Activated naive CD4-positive, alpha-beta T cell treated with anti-CD3 and anti-CD28 coated beads for 36 hours (primary cell): ENCODE measurements at regions not wholly inside any gene's neighbourhood (a gene's known extent, or its start where the extent isn't known, plus 50 kb on each side); places are given as distances from the start of the nearest gene placed in this dataset.

Experiments used
- CTCF ChIA-PET: fragments of 350-600 bp; sonication (Branson Sonifier 250); formaldehyde crosslinking; loops from one replicate; lab custom pipeline; 2021; ENCODE audit warnings: antibody characterized with exemption; lab: Charles Lee
- DNase-seq: peaks from one replicate; pipeline ENCODE4 v3.0.0-alpha.2; 2020
- H3K27ac Mint-ChIP-seq: one replicate; pipeline ENCODE4 v1.8.0; 2021; ENCODE audit warnings: mild to moderate bottlenecking, mixed read lengths
- H3K27me3 Mint-ChIP-seq: one replicate; pipeline ENCODE4 v1.8.0; 2021; ENCODE audit warnings: low read depth, mixed read lengths
- H3K36me3 Mint-ChIP-seq: one replicate; pipeline ENCODE4 v1.8.0; 2021; ENCODE audit warnings: low read depth, mixed read lengths
- H3K4me1 Mint-ChIP-seq: one replicate; pipeline ENCODE4 v1.8.0; 2021; ENCODE audit warnings: low read depth, mixed read lengths
- H3K4me3 Mint-ChIP-seq: one replicate; pipeline ENCODE4 v1.8.0; 2021; ENCODE audit warnings: mild to moderate bottlenecking, moderate library complexity, mixed read lengths
- H3K9me3 Mint-ChIP-seq: one replicate; pipeline ENCODE4 v1.8.0; 2021; ENCODE audit warnings: mixed read lengths
- intact Hi-C: fragments of 100-400 bp; cut with micrococcal nuclease; formaldehyde crosslinking; loops from one replicate; pipeline ENCODE4 v1.15.1; 2023

DNA sequence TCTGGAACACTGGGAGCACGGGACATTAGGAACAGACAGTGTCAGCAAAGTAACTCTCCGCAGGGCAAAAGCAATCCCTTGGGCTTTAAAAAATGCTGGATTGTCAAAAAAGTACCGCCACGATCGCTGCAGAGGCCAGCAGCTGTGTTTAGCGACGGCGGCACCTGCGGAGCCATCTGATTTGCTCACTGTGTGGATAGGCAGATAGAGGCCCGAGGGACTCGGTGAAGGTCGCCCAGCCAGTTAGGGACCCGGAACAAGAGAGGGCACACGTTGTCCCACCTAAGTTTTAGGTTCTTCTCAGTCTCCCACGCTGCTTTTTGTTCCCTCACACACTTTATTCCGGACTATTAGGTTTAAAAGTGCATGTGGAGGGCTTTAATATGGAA lies 238.3 kb downstream of the TEX29 start:
- H3K36me3 Mint-ChIP-seq, result no peaks in the 10 kb centered on the region
- H3K4me3 Mint-ChIP-seq, result no peak overlapping the region
- no peaks in the 10 kb centered on the region for H3K9me3 Mint-ChIP-seq
- H3K27ac Mint-ChIP-seq, result no peak overlapping the region
- H3K27me3 Mint-ChIP-seq, result peaks cover 32% of the 10 kb centered on the region
- H3K4me1 Mint-ChIP-seq, result no peaks in the 10 kb centered on the region
- intact Hi-C loops, result no loop called here
- CTCF ChIA-PET, result no interaction called here
- no peak for DNase-seq

DNA sequence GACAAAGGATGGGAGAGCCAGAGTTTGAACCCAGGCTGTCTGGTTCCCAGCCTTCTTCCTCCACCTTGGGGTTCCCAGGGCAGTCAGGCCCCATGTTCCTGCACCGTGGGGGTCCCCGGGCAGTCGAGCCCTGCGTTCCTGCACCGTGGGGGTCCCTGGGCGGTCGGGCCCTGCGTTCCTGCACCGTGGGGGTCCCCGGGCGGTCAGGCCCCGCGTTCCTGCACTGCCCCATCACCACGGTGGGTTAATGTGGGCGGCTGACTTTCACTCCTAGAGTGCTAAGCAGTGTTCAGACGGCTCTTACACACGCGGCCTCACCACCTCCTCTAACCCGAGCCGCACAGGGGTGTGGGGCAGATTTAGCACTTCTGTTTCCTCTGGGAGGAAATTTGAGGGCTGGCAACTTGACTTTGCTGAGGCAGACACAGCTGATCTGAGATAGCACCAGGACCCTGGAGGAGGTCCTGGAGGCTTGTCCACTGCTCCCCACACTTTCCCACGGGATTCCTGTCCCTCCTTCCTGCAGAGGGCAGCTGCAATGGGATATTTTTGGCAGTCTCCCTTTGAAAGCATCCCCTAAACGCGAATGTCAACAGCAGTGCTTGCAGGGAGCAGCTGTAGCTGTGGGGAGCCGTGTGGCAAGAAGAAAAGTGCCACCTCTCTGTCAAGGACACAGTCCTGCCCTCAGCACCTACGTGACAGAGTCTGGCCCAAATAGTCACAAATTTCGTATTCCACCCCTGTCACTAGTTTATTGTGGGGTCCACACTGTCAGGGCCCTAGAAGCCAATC lies 239.4 kb downstream of the TEX29 start:
- Mint-ChIP-seq H3K9me3 (no peaks in the 10 kb centered on the region), H3K4me3 (no peak overlapping the region), H3K27me3 (peaks cover 34% of the 10 kb centered on the region), H3K36me3 (no peaks in the 10 kb centered on the region), H3K4me1 (no peaks in the 10 kb centered on the region), H3K27ac (no peak overlapping the region)
- no peak for DNase-seq
- intact Hi-C loops, result no loop called here
- CTCF ChIA-PET, result no interaction called here

DNA sequence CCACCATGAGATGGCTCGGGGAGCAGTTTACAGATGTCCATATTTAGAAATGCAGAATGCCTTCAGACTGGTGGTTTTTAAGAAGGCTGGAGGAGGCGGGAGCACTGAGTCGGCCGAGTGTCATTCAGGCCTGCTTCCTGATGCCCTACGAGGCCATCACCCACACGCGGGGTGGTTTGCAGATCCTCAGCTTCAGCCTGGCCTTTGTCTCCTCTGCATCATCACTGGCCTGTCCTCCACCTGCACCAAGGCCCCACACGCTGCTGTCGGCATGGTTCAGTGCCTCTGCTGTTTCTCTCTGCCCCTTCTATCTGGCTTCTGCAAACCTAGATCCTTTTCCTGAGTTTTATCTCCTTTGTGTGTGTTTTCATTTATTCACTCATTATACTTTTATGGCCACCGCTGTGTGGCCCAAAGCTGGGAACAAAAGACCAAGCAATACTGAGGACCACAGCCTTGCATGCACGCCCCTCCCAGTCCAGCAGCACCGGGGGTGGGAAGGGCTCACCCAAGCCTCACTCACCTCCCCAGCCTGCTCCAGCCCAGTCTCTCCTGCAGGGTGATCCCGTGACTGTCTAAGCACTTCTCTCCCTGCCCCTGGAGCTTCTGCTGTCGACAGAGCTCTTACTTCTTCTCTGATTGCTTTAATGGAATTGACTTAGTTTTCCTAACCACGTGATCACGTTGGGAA lies 240.8 kb downstream of the TEX29 start:
- H3K4me3 Mint-ChIP-seq, result no peak overlapping the region
- H3K9me3 Mint-ChIP-seq, result no peaks in the 10 kb centered on the region
- H3K27me3 Mint-ChIP-seq, result peaks cover 31% of the 10 kb centered on the region
- no peaks in the 10 kb centered on the region for H3K4me1 Mint-ChIP-seq
- intact Hi-C loops, result no loop called here
- H3K27ac Mint-ChIP-seq, result no peak overlapping the region
- DNase-seq, result no peak
- H3K36me3 Mint-ChIP-seq, result no peaks in the 10 kb centered on the region
- CTCF ChIA-PET, result no interaction called here

DNA sequence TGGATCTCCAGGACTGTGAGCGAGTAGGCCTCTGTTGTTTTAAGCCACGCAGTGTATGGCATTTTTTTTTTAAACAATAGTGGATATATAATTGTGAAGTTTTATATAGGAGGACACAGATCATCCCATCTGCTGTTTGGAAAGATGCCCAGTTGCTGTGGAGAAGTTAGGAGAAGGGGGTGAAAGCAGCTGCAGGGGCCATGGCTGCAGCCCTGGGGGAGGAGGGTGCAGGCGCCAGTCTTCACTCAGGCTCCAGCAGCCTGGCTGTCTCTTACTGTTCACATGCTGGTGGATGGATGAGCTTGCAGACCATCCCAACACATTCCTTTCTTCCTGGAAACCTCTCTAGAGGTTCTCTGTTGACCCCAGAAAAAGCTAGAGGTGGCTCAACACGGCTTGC lies 242.3 kb downstream of the TEX29 start:
- Mint-ChIP-seq H3K27ac (no peak overlapping the region), H3K4me1 (no peaks in the 10 kb centered on the region), H3K36me3 (no peaks in the 10 kb centered on the region), H3K9me3 (no peaks in the 10 kb centered on the region), H3K4me3 (no peak overlapping the region), H3K27me3 (peaks cover 26% of the 10 kb centered on the region)
- CTCF ChIA-PET, result no interaction called here
- no peak for DNase-seq
- intact Hi-C loops, result no loop called here

DNA sequence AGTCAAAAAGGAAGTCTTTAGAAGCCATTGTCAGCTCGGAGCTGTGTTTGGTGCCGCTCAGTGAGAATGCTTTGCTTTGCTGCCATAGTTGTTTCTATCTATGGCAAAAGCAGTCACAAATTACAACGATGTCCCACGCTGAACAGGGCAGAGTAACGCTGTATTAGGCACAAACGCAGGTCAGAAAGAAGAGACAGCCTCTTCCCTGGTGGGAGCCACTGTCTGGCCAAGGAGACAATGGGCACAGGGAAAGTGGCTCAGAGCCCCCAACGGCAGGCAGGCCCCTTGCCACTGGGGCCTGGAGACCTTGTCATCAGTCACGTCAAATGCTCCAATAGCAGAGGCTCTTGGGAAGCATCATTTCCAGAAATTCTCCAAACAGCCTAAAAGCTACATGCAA lies 244.2 kb downstream of the TEX29 start:
- H3K4me3 Mint-ChIP-seq, result no peak overlapping the region
- intact Hi-C loops, result no loop called here
- H3K9me3 Mint-ChIP-seq, result no peaks in the 10 kb centered on the region
- DNase-seq, result no peak
- H3K36me3 Mint-ChIP-seq, result no peaks in the 10 kb centered on the region
- no peaks in the 10 kb centered on the region for H3K4me1 Mint-ChIP-seq
- H3K27me3 Mint-ChIP-seq, result peaks cover 22% of the 10 kb centered on the region
- CTCF ChIA-PET, result no interaction called here
- H3K27ac Mint-ChIP-seq, result no peak overlapping the region

DNA sequence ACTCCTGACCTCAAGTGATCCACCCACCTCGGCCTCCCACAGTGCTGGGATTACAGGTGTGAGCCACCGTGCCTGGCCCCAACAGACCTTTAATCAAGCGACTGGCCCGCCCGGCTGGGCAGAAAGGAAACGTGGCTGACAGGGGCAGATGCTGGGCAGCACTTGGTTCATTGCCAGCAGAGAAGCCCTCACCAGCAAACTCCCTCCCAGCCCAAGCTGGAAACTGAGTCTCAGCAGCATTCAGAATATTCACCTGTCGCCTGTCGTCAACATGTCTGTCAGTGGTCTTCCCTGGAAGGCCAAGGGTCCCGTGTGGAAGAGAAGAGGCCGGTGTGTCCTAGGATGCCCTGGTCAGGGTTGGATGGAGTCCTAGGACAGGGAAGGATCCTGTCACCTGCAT lies 245.0 kb downstream of the TEX29 start:
- DNase-seq, result no peak
- no peaks in the 10 kb centered on the region for H3K36me3 Mint-ChIP-seq
- intact Hi-C loops, result no loop called here
- no peak overlapping the region for H3K4me3 Mint-ChIP-seq
- CTCF ChIA-PET, result no interaction called here
- H3K27ac Mint-ChIP-seq, result no peak overlapping the region
- no peaks in the 10 kb centered on the region for H3K9me3 Mint-ChIP-seq
- H3K4me1 Mint-ChIP-seq, result no peaks in the 10 kb centered on the region
- peaks cover 22% of the 10 kb centered on the region for H3K27me3 Mint-ChIP-seq

DNA sequence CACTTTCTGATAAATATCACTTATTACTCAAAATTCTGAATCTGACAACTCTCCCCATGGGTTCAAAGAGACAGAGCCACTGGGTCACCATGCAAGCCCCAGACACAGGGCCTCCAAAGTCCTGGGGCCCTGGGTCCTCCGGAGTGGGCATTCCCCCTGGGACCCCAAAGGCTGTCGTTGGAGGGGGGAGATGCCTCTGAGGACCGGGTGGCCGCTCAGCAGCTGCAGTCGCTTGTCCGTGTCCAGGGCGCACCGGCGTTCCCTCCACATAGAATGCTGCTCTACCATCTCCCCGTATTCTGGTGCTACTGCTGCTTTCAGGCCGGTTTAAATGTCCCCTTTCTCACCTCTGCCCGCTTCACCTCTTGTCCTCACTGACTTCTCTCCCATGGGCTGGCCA lies 246.1 kb downstream of the TEX29 start:
- no peak for DNase-seq
- no peaks in the 10 kb centered on the region for H3K36me3 Mint-ChIP-seq
- intact Hi-C loops, result no loop called here
- H3K4me3 Mint-ChIP-seq, result no peak overlapping the region
- no peak overlapping the region for H3K27ac Mint-ChIP-seq
- CTCF ChIA-PET, result no interaction called here
- H3K9me3 Mint-ChIP-seq, result no peaks in the 10 kb centered on the region
- H3K4me1 Mint-ChIP-seq, result no peaks in the 10 kb centered on the region
- H3K27me3 Mint-ChIP-seq, result peaks cover 18% of the 10 kb centered on the region

DNA sequence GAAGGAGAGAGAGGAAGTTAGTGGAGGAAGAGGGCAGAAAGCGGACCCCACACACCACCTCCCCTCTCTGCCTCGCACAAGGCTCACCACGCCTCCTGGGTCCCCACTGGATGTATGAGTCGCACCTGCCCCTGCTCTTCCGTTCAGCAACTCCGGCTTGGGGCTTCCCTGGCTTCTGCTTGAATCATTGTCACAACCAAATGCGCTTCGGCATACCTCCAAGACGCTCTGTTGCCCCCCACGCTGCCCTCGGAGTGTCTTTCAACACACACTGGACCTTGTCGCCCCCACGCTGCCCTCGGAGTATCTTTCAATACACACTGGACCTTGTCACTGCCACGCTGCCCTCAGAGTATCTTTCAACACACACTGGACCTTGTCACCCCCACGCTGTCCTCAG lies 247.2 kb downstream of the TEX29 start:
- H3K27ac Mint-ChIP-seq, result no peak overlapping the region
- intact Hi-C loops, result no loop called here
- CTCF ChIA-PET, result no interaction called here

DNA sequence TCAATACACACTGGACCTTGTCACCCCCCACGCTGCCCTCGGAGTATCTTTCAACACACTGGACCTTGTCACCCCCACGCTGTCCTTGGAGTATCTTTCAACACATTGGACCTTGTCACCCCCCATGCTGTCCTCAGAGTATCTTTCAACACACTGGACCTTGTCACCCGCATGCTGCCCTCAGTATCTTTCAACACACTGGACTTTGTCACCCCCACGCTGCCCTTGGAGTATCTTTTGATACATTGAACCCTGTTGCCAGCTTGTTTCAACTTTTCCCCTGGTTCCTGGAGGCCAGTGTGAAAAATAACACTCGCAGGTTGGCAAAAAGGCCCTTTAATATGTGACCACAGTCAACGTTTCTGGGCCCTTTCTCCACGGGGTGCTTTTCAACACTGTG lies 247.8 kb downstream of the TEX29 start:
- H3K4me3 Mint-ChIP-seq, result no peak overlapping the region
- intact Hi-C loops, result no loop called here
- no peak for DNase-seq
- H3K4me1 Mint-ChIP-seq, result no peaks in the 10 kb centered on the region
- no peak overlapping the region for H3K27ac Mint-ChIP-seq
- no peaks in the 10 kb centered on the region for H3K9me3 Mint-ChIP-seq
- CTCF ChIA-PET, result no interaction called here
- no peaks in the 10 kb centered on the region for H3K36me3 Mint-ChIP-seq
- peaks cover 7% of the 10 kb centered on the region for H3K27me3 Mint-ChIP-seq

More for the DNA sequence above, 247.2 kb downstream of the TEX29 start:
- Mint-ChIP-seq H3K9me3 (no peaks in the 10 kb centered on the region), H3K4me3 (no peak overlapping the region), H3K36me3 (no peaks in the 10 kb centered on the region), H3K27me3 (peaks cover 10% of the 10 kb centered on the region), H3K4me1 (no peaks in the 10 kb centered on the region)
- DNase-seq, result no peak

DNA sequence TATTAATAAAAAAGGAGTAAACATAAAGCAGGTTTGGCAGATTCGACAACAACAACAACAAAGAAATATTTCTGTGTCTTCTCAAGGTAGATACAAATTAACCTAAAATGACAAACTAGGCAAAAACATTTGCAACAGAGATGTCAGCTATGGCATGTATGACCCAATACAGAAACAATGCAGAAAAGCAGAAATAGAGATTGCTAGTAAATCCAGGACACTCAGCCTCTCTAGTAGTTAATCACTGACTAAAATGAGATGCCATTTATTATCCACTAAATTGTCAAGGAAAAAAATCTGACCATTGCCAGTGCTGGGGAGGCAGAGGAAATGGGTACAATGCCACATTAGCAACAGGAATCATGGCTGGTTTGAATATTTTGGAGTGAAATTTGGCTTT lies 250.5 kb downstream of the TEX29 start:
- H3K9me3 Mint-ChIP-seq, result peaks cover 13% of the 10 kb centered on the region
- H3K36me3 Mint-ChIP-seq, result peaks cover 5% of the 10 kb centered on the region
- no peak for DNase-seq
- H3K4me1 Mint-ChIP-seq, result no peaks in the 10 kb centered on the region
- H3K4me3 Mint-ChIP-seq, result no peak overlapping the region
- intact Hi-C loops, result no loop called here
- CTCF ChIA-PET, result no interaction called here
- H3K27ac Mint-ChIP-seq, result no peak overlapping the region
- peaks cover 4% of the 10 kb centered on the region for H3K27me3 Mint-ChIP-seq

DNA sequence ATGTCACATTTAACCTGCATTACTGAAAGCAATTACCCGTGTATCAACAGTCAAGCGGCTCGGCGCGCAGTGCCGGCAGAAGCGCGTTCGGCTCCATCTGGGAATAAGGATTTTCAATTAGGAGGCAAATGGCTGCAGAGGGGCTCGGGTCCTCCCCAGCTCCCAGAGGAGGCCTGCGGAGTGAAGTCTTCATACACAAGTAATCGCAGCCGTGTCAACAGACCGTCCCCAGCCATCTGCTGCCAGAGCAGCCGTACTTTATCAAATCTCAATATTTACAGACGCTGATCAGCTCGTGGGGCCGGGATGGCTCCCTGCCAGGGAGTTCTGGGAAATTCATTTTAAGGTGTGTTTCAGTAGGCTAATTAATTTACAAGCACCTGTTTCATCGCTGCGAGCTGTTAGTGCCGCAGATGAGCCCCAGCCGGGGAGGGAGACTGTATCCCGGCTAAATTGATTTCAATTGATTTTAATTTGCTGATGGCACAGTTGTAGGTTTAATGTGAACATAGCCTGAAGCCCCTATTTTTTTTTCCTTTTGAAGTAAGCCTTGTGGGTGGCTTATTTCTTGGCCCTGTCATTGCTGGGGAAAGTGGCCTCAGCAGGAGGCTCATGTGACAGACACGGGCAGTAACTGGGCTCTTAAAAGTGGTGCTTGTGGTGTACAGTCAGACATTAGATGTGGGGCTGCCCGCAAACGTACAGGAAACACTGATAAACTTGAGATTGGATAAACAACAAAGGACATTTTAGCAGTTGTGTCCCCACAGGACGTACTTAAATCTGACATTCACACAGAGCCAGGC lies 252.7 kb downstream of the TEX29 start:
- Mint-ChIP-seq H3K4me1 (no peaks in the 10 kb centered on the region), H3K27ac (no peak overlapping the region), H3K9me3 (peaks cover 13% of the 10 kb centered on the region), H3K36me3 (peaks cover 5% of the 10 kb centered on the region), H3K27me3 (peaks cover 4% of the 10 kb centered on the region), H3K4me3 (no peak overlapping the region)
- CTCF ChIA-PET, result no interaction called here
- DNase-seq, result no peak
- intact Hi-C loops, result no loop called here

DNA sequence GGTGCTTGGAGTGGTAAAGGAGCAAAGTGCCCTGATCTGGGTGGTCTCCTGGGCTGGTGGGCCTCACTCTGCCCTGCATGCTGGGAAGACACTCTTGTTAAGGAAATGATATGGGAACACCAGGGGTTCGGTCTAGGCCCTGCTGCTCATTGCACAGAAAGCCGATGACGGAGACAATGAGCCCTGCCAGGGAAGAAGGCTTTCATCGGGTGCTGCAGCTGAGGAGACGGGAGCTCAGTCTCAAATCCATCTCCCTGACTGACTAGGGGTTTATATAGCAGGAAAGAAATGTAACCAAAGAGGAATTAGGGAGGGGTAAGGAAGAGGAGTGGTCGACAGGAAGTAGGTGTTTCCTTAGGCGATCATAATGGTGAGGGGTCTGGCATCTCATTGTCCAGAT lies 253.4 kb downstream of the TEX29 start:
- Mint-ChIP-seq H3K27ac (no peak overlapping the region), H3K36me3 (peaks cover 5% of the 10 kb centered on the region), H3K4me1 (no peaks in the 10 kb centered on the region), H3K27me3 (peaks cover 4% of the 10 kb centered on the region), H3K4me3 (no peak overlapping the region), H3K9me3 (peaks cover 13% of the 10 kb centered on the region)
- intact Hi-C loops, result no loop called here
- DNase-seq, result no peak
- CTCF ChIA-PET, result no interaction called here
